Liver (tissue), 8 donors: ENCODE measurements at regions not wholly inside any gene's neighbourhood (a gene's known extent, or its start where the extent isn't known, plus 50 kb on each side); places are given as distances from the start of the nearest gene placed in this dataset.

ENCODE experiments used
- DNase-seq: peaks from one replicate; pipeline ENCODE4 v3.0.0-alpha.2; 2017; ENCODE audit warnings: low spot score
- H3K27ac ChIP-seq, 2 donors: one replicate each; pipeline ENCODE4 v1.7.0; 2013; ENCODE audit warnings: inconsistent platforms in 2 of 2, low read length in 2 of 2, control low read depth in 1 of 2, low read depth in 1 of 2, mild to moderate bottlenecking in 1 of 2
- H3K27me3 ChIP-seq, 4 donors: one replicate each; pipeline versions ENCODE4 v1.6.1 to v1.7.0; 2013; ENCODE audit warnings: low read length in 3 of 4, inconsistent platforms in 1 of 4, mild to moderate bottlenecking in 1 of 4, moderate library complexity in 1 of 4; ENCODE audit not compliant: control insufficient read depth in 4 of 4, insufficient read depth in 4 of 4
- H3K36me3 ChIP-seq, 4 donors: one replicate each; pipeline versions ENCODE4 v1.6.1 to v1.7.0; 2013; ENCODE audit warnings: low read length in 3 of 4, mild to moderate bottlenecking in 3 of 4, low read depth in 1 of 4, moderate library complexity in 1 of 4; ENCODE audit not compliant: control insufficient read depth in 4 of 4, insufficient read depth in 3 of 4
- H3K4me1 ChIP-seq, 4 donors: one replicate each; pipeline versions ENCODE4 v1.6.1 to v1.7.0; 2013; ENCODE audit warnings: low read length in 3 of 4, mild to moderate bottlenecking in 3 of 4, moderate library complexity in 1 of 4; ENCODE audit not compliant: control insufficient read depth in 4 of 4, insufficient read depth in 4 of 4
- H3K4me3 ChIP-seq, 3 donors: one replicate each; pipeline versions ENCODE4 v1.6.1 to v1.7.0; 2013; ENCODE audit warnings: low read length in 3 of 3, control low read depth in 1 of 3, low read depth in 1 of 3, mild to moderate bottlenecking in 1 of 3
- H3K9ac ChIP-seq, 2 donors: one replicate each; pipeline ENCODE4 v1.7.0; 2013; ENCODE audit warnings: low read length in 2 of 2, mild to moderate bottlenecking in 2 of 2, moderate library complexity in 2 of 2, control low read depth in 1 of 2, low read depth in 1 of 2
- H3K9me3 ChIP-seq, 4 donors: one replicate each; pipeline versions ENCODE4 v1.6.1 to v1.7.0; 2013; ENCODE audit warnings: low read length in 3 of 4; ENCODE audit not compliant: control insufficient read depth in 4 of 4
- CTCF ChIP-seq: fragments of 150-350 bp; IDR thresholded peaks from 2 replicates; pipeline ENCODE4 v1.5.1; 2017; ENCODE audit warnings: improper control_type of control experiment, low read depth, low read length; ENCODE audit not compliant: missing input control
- EGR1 ChIP-seq, 2 donors: IDR thresholded peaks; 2 replicates each; pipeline ENCODE4 v1.6.1; 2016 to 2018; ENCODE audit warnings: antibody characterized with exemption in 2 of 2, low read depth in 2 of 2
- FOXA1 ChIP-seq: IDR thresholded peaks from 2 replicates; pipeline ENCODE4 v1.6.1; 2016; ENCODE audit warnings: antibody characterized with exemption
- FOXA2 ChIP-seq: IDR thresholded peaks from 2 replicates; pipeline ENCODE4 v1.6.1; 2016; ENCODE audit warnings: antibody characterized with exemption
- GABPA ChIP-seq, 2 donors: IDR thresholded peaks in 1 of 2; conservative IDR thresholded peaks in 1 of 2; 2 replicates each; pipeline ENCODE4 v1.6.1; 2016; ENCODE audit warnings: antibody characterized with exemption in 2 of 2, mild to moderate bottlenecking in 1 of 2, moderate library complexity in 1 of 2
- HNF4A ChIP-seq, 2 donors: conservative IDR thresholded peaks; 2 replicates each; pipeline ENCODE4 v1.6.1; 2016; ENCODE audit warnings: antibody characterized with exemption in 2 of 2, mild to moderate bottlenecking in 2 of 2
- HNF4G ChIP-seq: IDR thresholded peaks from 2 replicates; pipeline ENCODE4 v1.6.1; 2016; ENCODE audit warnings: antibody characterized with exemption
- JUND ChIP-seq, 2 donors: IDR thresholded peaks; 2 replicates each; pipeline ENCODE4 v1.6.1; 2016; ENCODE audit warnings: antibody characterized with exemption in 2 of 2
- MAX ChIP-seq: IDR thresholded peaks from 2 replicates; pipeline ENCODE4 v1.6.1; 2016; ENCODE audit warnings: antibody characterized with exemption
- NR2F2 ChIP-seq: IDR thresholded peaks from 2 replicates; pipeline ENCODE4 v1.6.1; 2016; ENCODE audit warnings: antibody characterized with exemption
- RAD21 ChIP-seq, 2 donors: IDR thresholded peaks; 2 replicates each; pipeline ENCODE4 v1.6.1; 2016; ENCODE audit warnings: antibody characterized with exemption in 2 of 2, mild to moderate bottlenecking in 2 of 2
- REST ChIP-seq: IDR thresholded peaks from 2 replicates; pipeline ENCODE4 v1.6.1; 2016; ENCODE audit warnings: antibody characterized with exemption, mild to moderate bottlenecking
- RXRA ChIP-seq, 2 donors: IDR thresholded peaks; 2 replicates each; pipeline ENCODE4 v1.6.1; 2017 to 2018; ENCODE audit warnings: antibody characterized with exemption in 2 of 2, mild to moderate bottlenecking in 1 of 2
- SP1 ChIP-seq: IDR thresholded peaks from 2 replicates; pipeline ENCODE4 v1.6.1; 2018; ENCODE audit warnings: antibody characterized with exemption, mild to moderate bottlenecking
- TAF1 ChIP-seq: conservative IDR thresholded peaks from 2 replicates; pipeline ENCODE4 v1.6.1; 2016; ENCODE audit warnings: antibody characterized with exemption, mild to moderate bottlenecking
- YY1 ChIP-seq: IDR thresholded peaks from 2 replicates; pipeline ENCODE4 v1.6.1; 2016; ENCODE audit warnings: antibody characterized with exemption, mild to moderate bottlenecking
- WGBS: extraction: QIAGEN DNeasy Blood & Tissue Kit; methylation state at CpG from one replicate; pipeline ENCODE4 v1.1.7; 2013; 5-methylcytosine and 5-hydroxymethylcytosine counted together
- TF ChIP-seq, protein P1 (sequence below): IDR thresholded peaks from 2 replicates; pipeline ENCODE4 v1.6.1; 2016; ENCODE audit warnings: antibody characterized with exemption
- donor health status: healthy.
- donor health status: healthy.
- donor health status: healthy.
- donor health status: healthy.
- donor health status: healthy.

- Histone ChIP-seq H3K36me3 (no peaks in the 10 kb centered on the region), H3K9me3 (no peaks in the 10 kb centered on the region), H3K4me3 (no peak overlapping the region), H3K27ac (no peak overlapping the region), H3K27me3 (no peaks in the 10 kb centered on the region), H3K4me1 (no peaks in the 10 kb centered on the region), H3K9ac (no peak overlapping the region)
- DNase-seq = no peak
- WGBS = 67% methylated on average over 6 of the region's 6 CpGs
- TF ChIP-seq JUND (IDR thresholded peaks at IDR 0.05) (no peak), HNF4A (conservative IDR thresholded peaks at IDR 0.05) (no peak), FOXA1 (no peak), CTCF (no peak), RAD21 (IDR thresholded peaks at IDR 0.05) (no peak), FOXA2 (no peak), SP1 (no peak), REST (no peak), MAX (no peak), EGR1 (IDR thresholded peaks at IDR 0.05; ENCODE audit: low read depth in 2 of 2) (no peak), YY1 (no peak), NR2F2 (no peak), GABPA (IDR thresholded peaks at IDR 0.05 in 1 of 2, conservative IDR thresholded peaks at IDR 0.05 in 1 of 2) (no peak), HNF4G (no peak), TAF1 (no peak)
- TF ChIP-seq, protein P1, sequence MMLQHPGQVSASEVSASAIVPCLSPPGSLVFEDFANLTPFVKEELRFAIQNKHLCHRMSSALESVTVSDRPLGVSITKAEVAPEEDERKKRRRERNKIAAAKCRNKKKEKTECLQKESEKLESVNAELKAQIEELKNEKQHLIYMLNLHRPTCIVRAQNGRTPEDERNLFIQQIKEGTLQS = no peak
Measured at GRCh38 chr10:16297642-16298041, 139.2 kb upstream of the PTER start.

DNA sequence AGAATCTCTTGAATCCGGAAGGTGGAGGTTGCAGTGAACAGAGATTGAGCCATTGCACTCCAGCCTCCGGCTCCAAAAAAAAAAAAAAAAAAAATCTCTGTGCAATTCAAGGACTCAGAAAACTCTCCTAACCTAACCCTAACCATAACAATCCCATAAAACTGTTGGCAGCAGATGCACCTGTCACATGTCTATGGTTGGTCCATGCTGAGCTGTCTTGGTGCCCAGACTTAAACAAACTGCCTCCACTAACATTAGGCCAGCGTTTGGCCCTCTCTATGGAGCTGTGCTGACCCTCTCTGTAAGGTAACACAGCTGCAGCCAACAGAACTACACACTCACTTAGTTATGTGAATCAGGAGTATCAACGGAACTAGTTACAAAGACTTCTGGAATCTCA, 132.5 kb upstream of the PTER start:
- H3K9ac ChIP-seq = no peak overlapping the region
- H3K4me1 ChIP-seq = no peaks in the 10 kb centered on the region
- H3K9me3 ChIP-seq = peaks cover 0 to 7% (median 0%) of the 10 kb centered on the region in 4 donors
- TF ChIP-seq TAF1 = no peak
- no peak for TF ChIP-seq FOXA1
- no peak for TF ChIP-seq HNF4G
- no peak for TF ChIP-seq CTCF
- TF ChIP-seq JUND (IDR thresholded peaks at IDR 0.05) = no peak
- TF ChIP-seq, protein P1 = no peak
- no peak for TF ChIP-seq EGR1 (IDR thresholded peaks at IDR 0.05; ENCODE audit: low read depth in 2 of 2)
- no peak for TF ChIP-seq FOXA2
- TF ChIP-seq RXRA (IDR thresholded peaks at IDR 0.05) = no peak
- TF ChIP-seq SP1 = no peak
- no peak for TF ChIP-seq HNF4A (conservative IDR thresholded peaks at IDR 0.05)
- H3K4me3 ChIP-seq = no peak overlapping the region
- no peak overlapping the region for H3K27ac ChIP-seq
- no peaks in the 10 kb centered on the region for H3K36me3 ChIP-seq
- WGBS = 80% methylated on average over 4 of the region's 4 CpGs
- peaks cover 0 to 2% (median 1%) of the 10 kb centered on the region in 4 donors for H3K27me3 ChIP-seq
- no peak for DNase-seq
